Stomach (tissue), 4 donors: ENCODE measurements at regions not wholly inside any gene's neighbourhood (a gene's known extent, or its start where the extent isn't known, plus 50 kb on each side); places are given as distances from the start of the nearest gene placed in this dataset.

Source experiments
- CTCF ChIP-seq, 7 experiments: fragments of 450-650 bp in 4 of 7; fragments of 200-600 bp in 3 of 7; sonication (generic) in 3 of 7; IDR thresholded peaks; one replicate each; pipeline ENCODE4 v1.5.1; 2016 to 2019; ENCODE audit warnings: antibody characterized with exemption in 7 of 7, control low read depth in 2 of 7, mild to moderate bottlenecking in 1 of 7
- POLR2A ChIP-seq, 4 donors: fragments of 450-650 bp; IDR thresholded peaks; one replicate each; pipeline ENCODE4 v1.6.1; 2016; ENCODE audit warnings: antibody characterized with exemption in 4 of 4, control low read depth in 2 of 4, mild to moderate bottlenecking in 1 of 4, moderate library complexity in 1 of 4

GRCh38 chr4:111952688-111953087 is 192.6 kb upstream of the FAM241A start:
- no peak for TF ChIP-seq CTCF (IDR thresholded peaks at IDR 0.05)
- TF ChIP-seq POLR2A (IDR thresholded peaks at IDR 0.05), result no peak
